HepG2 (cell line): ENCODE measurements at regions not wholly inside any gene's neighbourhood (a gene's known extent, or its start where the extent isn't known, plus 50 kb on each side); places are given as distances from the start of the nearest gene placed in this dataset.

Experiments used
- ATAC-seq: fragments of 200-7000 bp; cut with Tn5 transposase; 3 replicates; pipeline ENCODE4 v1.9.1; 2020; ENCODE audit warnings: mild to moderate bottlenecking, moderate library complexity
- BruUV-seq: library from RNA; stranded (reverse); fragments of 400-500 nt; replicated peaks from 2 replicates; lab custom pipeline; 2021; lab: Mats Ljungman, UMichigan
- CTCF ChIA-PET: fragments of 300-600 bp; formaldehyde crosslinking; extraction: SDS; loops from one replicate; lab custom pipeline; 2021; ENCODE audit warnings: low total read pairs, inconsistent platforms, low intra/inter-chr PET ratio; lab: Yijun Ruan, JAX
- POLR2A ChIA-PET: fragments of 350-600 bp; sonication (Branson Sonifier 250); formaldehyde crosslinking; loops from one replicate; lab custom pipeline; 2020; ENCODE audit warnings: antibody characterized with exemption, inconsistent platforms; lab: Yijun Ruan, JAX
- DNase-seq: peaks from one replicate; pipeline ENCODE4 v3.0.0-alpha.2; 2015; ENCODE audit warnings: low spot score
- FAIRE-seq: peaks from 3 replicates; lab custom pipeline; 2011; peaks lifted over from hg19 to GRCh38; lab: Jason Lieb, UNC
- H2AFZ ChIP-seq: one replicate; pipeline ENCODE4 v1.6.1; 2011; ENCODE audit warnings: low read length, inconsistent platforms
- H3K27ac ChIP-seq: fragments of 300-600 bp; 3 replicates; pipeline ENCODE4 v1.8.0; 2011; ENCODE audit warnings: mixed run types, mild to moderate bottlenecking, mixed read lengths, low read length, inconsistent platforms; ENCODE audit not compliant: insufficient read depth; ENCODE audit errors: extremely low read length
- H3K27me3 ChIP-seq, 2 experiments: fragments of 200-600 bp in 1 of 2; 2 replicates in 1 of 2; 3 replicates in 1 of 2; pipeline versions ENCODE4 v1.6.0 to v1.8.0; 2011; ENCODE audit warnings: low read length in 2 of 2, mild to moderate bottlenecking in 2 of 2, moderate library complexity in 2 of 2, inconsistent platforms in 1 of 2; ENCODE audit not compliant: insufficient read depth in 2 of 2, control insufficient read depth in 1 of 2
- H3K36me3 ChIP-seq, 2 experiments: fragments of 200-600 bp in 1 of 2; replicated peaks in 1 of 2; 2 replicates in 1 of 2; 3 replicates in 1 of 2; pipeline versions ENCODE4 v1.5.1 to v1.8.0; 2011; ENCODE audit warnings: low read length in 2 of 2, inconsistent platforms in 1 of 2; ENCODE audit not compliant: insufficient read depth in 2 of 2, control insufficient read depth in 1 of 2
- H3K4me1 ChIP-seq: 2 replicates; pipeline ENCODE4 v1.5.1; 2012; ENCODE audit warnings: low read length, inconsistent platforms; ENCODE audit not compliant: insufficient read depth
- H3K4me2 ChIP-seq: 2 replicates; pipeline ENCODE4 v1.6.0; 2011; ENCODE audit warnings: low read depth, low read length, inconsistent platforms
- H3K4me3 ChIP-seq, 3 experiments: fragments of 200-600 bp in 1 of 3; sonication (generic), shearing (Covaris generic) in 1 of 3; replicated peaks in 1 of 3; 2 replicates each; pipeline ENCODE4 v1.5.1; 2011 to 2016; ENCODE audit warnings: low read length in 3 of 3, inconsistent platforms in 2 of 3, low read depth in 2 of 3, mild to moderate bottlenecking in 2 of 3, control low read depth in 1 of 3, mixed read lengths in 1 of 3; ENCODE audit not compliant: insufficient read depth in 1 of 3
- H3K79me2 ChIP-seq: one replicate; pipeline ENCODE4 v1.6.1; 2011; ENCODE audit warnings: low read length, inconsistent platforms; ENCODE audit not compliant: insufficient read depth
- H3K9ac ChIP-seq: 2 replicates; pipeline ENCODE4 v1.6.0; 2011; ENCODE audit warnings: mild to moderate bottlenecking, low read depth, low read length, inconsistent platforms; ENCODE audit not compliant: insufficient read depth
- H3K9me3 ChIP-seq: 2 replicates; pipeline ENCODE4 v1.5.1; 2012; ENCODE audit warnings: mild to moderate bottlenecking, low read length
- H4K20me1 ChIP-seq: 2 replicates; pipeline ENCODE4 v1.6.0; 2011; ENCODE audit warnings: inconsistent platforms, mild to moderate bottlenecking, low read length, moderate library complexity; ENCODE audit not compliant: insufficient read depth
- CHD2 ChIP-seq: IDR thresholded peaks from 2 replicates; pipeline ENCODE4 v1.6.1; 2011; ENCODE audit warnings: low read depth, low read length, improper control_type of control experiment
- DMTF1 ChIP-seq: sonication (generic); formaldehyde crosslinking; IDR thresholded peaks from 2 replicates; pipeline ENCODE4 v1.4.0; 2020; ENCODE audit warnings: mild to moderate bottlenecking, missing genetic modification reagents
- FOXM1 ChIP-seq: sonication (generic); formaldehyde crosslinking; IDR thresholded peaks from 2 replicates; pipeline ENCODE4 v1.5.0; 2020; ENCODE audit warnings: missing genetic modification reagents
- HNRNPL ChIP-seq: fragments of 200-400 bp; formaldehyde crosslinking; IDR thresholded peaks from 2 replicates; pipeline ENCODE4 v1.6.1; 2017; ENCODE audit warnings: mild to moderate bottlenecking, low read depth, low read length
- KDM4B ChIP-seq: sonication (generic); formaldehyde crosslinking; IDR thresholded peaks from 2 replicates; pipeline ENCODE4 v1.4.0; 2020; ENCODE audit warnings: missing genetic modification reagents
- KDM6A ChIP-seq: IDR thresholded peaks from 2 replicates; pipeline ENCODE4 v1.6.1; 2016; ENCODE audit warnings: low read depth
- NFYB ChIP-seq: sonication (generic); formaldehyde crosslinking; IDR thresholded peaks from 2 replicates; pipeline ENCODE4 v1.4.0; 2020; ENCODE audit warnings: missing genetic modification reagents
- PCBP1 ChIP-seq: fragments of 200-400 bp; formaldehyde crosslinking; IDR thresholded peaks from 2 replicates; pipeline ENCODE4 v1.6.1; 2017; ENCODE audit warnings: mild to moderate bottlenecking, low read depth, low read length, borderline replicate concordance
- POGK ChIP-seq: sonication (generic); formaldehyde crosslinking; conservative IDR thresholded peaks from 2 replicates; pipeline ENCODE4 v1.8.0; 2022; ENCODE audit warnings: mild to moderate bottlenecking, moderate library complexity, missing genetic modification reagents
- POLR2AphosphoS2 ChIP-seq: IDR thresholded peaks from 2 replicates; pipeline ENCODE4 v1.6.1; 2011; ENCODE audit warnings: low read depth, low read length, improper control_type of control experiment
- SMC3 ChIP-seq: IDR thresholded peaks from 2 replicates; pipeline ENCODE4 v1.6.1; 2011; ENCODE audit warnings: low read length, improper control_type of control experiment
- ZBTB38 ChIP-seq: sonication (generic); formaldehyde crosslinking; IDR thresholded peaks from 2 replicates; pipeline ENCODE4 v1.5.1; 2020; ENCODE audit warnings: mild to moderate bottlenecking, missing genetic modification reagents
- ZBTB7A ChIP-seq: sonication (generic); formaldehyde crosslinking; IDR thresholded peaks from 2 replicates; pipeline ENCODE4 v1.8.0; 2022; ENCODE audit warnings: mild to moderate bottlenecking, missing genetic modification reagents
- ZBTB8A ChIP-seq: sonication (generic); formaldehyde crosslinking; IDR thresholded peaks from 2 replicates; pipeline ENCODE4 v1.4.0; 2020; ENCODE audit warnings: mild to moderate bottlenecking, low read depth, missing genetic modification reagents, borderline replicate concordance
- ZFP36 ChIP-seq: fragments of 150-350 bp; IDR thresholded peaks from 2 replicates; pipeline ENCODE4 v1.6.1; 2018; ENCODE audit warnings: borderline replicate concordance, low read length, low read depth; ENCODE audit not compliant: partially characterized antibody
- ZNF33B ChIP-seq: sonication (generic); formaldehyde crosslinking; IDR thresholded peaks from 2 replicates; pipeline ENCODE4 v1.5.1; 2020; ENCODE audit warnings: mild to moderate bottlenecking, missing genetic modification reagents
- ZNF362 ChIP-seq: sonication (generic); formaldehyde crosslinking; IDR thresholded peaks from 2 replicates; pipeline ENCODE4 v1.4.0; 2020; ENCODE audit warnings: missing genetic modification reagents, mild to moderate bottlenecking, borderline replicate concordance
- ZNF549 ChIP-seq: sonication (generic); formaldehyde crosslinking; IDR thresholded peaks from 2 replicates; pipeline ENCODE4 v1.5.0; 2020; ENCODE audit warnings: missing genetic modification reagents
- ZNF740 ChIP-seq: sonication (generic); formaldehyde crosslinking; IDR thresholded peaks from 2 replicates; pipeline ENCODE4 v1.4.0; 2020; ENCODE audit warnings: missing genetic modification reagents
- WGBS: methylation state at CpG from one replicate; pipeline ENCODE4 v1.1.6; 2017; ENCODE audit warnings: low lambda C conversion rate; 5-methylcytosine and 5-hydroxymethylcytosine counted together
- in situ Hi-C: cut with HindIII; loops from 2 replicates; pipeline ENCODE4 v1.10.0; 2017; ENCODE audit warnings: low pct_unique_long_range_greater_than_20kb; ENCODE audit not compliant: extremely low pct_ligation_motif_present
- intact Hi-C: fragments of 100-400 bp; cut with micrococcal nuclease; formaldehyde crosslinking; loops from one replicate; pipeline ENCODE4 v1.10.0; 2022; ENCODE audit not compliant: unreplicated experiment

- 0 out of 2 replicates have a peak, but pooled peaks have one; percentile 27 for TF ChIP-seq POGK (CRISPR knock-in tag)
- TF ChIP-seq FOXM1 (CRISPR knock-in tag): no peak
- no peak for TF ChIP-seq ZNF549 (CRISPR knock-in tag)
- TF ChIP-seq POLR2AphosphoS2: no peak
- no peak for TF ChIP-seq HNRNPL
- TF ChIP-seq KDM4B: no peak
- TF ChIP-seq SMC3: no peak
- no peak for TF ChIP-seq ZNF740 (CRISPR knock-in tag)
Measured at GRCh38 chr6:140912686-140913085, 1220.0 kb upstream of the GJE1 start (continued).

- no peak overlapping the region for H3K4me3 ChIP-seq
- in situ Hi-C loops: loop anchor here (25.0 kb wide), 1 partner anchor 1547 kb away; the partner anchor contains the start of gene CITED2
- H3K27ac ChIP-seq: no peak overlapping the region
- no peak overlapping the region for H3K9ac ChIP-seq
- no peak for FAIRE-seq
- no TSS peak for BruUV-seq
- no peak overlapping the region for H3K4me2 ChIP-seq
- POLR2A ChIA-PET: no interaction called here
- no peaks in the 10 kb centered on the region for H3K36me3 ChIP-seq
- no peaks in the 10 kb centered on the region for H3K27me3 ChIP-seq
- 19% methylated on average over 1 of the region's 1 CpG for WGBS
- TF ChIP-seq KDM6A (CRISPR knock-in tag): no peak
- TF ChIP-seq ZNF362: no peak
- TF ChIP-seq PCBP1: no peak
- TF ChIP-seq ZNF33B: no peak
- no peak for TF ChIP-seq ZBTB8A (CRISPR knock-in tag)
- TF ChIP-seq NFYB (CRISPR knock-in tag): no peak
- no peak for TF ChIP-seq CHD2
- TF ChIP-seq ZBTB7A (CRISPR knock-in tag): no peak
- no peak for TF ChIP-seq DMTF1 (CRISPR knock-in tag)
- TF ChIP-seq ZBTB38 (CRISPR knock-in tag): no peak
- TF ChIP-seq ZFP36: no peak
- TF ChIP-seq, all 625 proteins: peak for 0
- Histone ChIP-seq H3K9me3 (no peaks in the 10 kb centered on the region), H3K4me1 (peaks cover 10% of the 10 kb centered on the region; the same call in 1 of the 2 replicates), H3K79me2 (no peaks in the 10 kb centered on the region), H2AFZ (no peak overlapping the region), H4K20me1 (no peaks in the 10 kb centered on the region)
- intact Hi-C loops: no loop called here
- CTCF ChIA-PET: no interaction called here
- DNase-seq (no peak), ATAC-seq (no peak)
Measured at GRCh38 chr6:140909625-140910024, 1223.1 kb upstream of the GJE1 start.
